Activated T-cell treated with anti-CD3 and anti-CD28 coated beads, Interleukin-2, amount 50 U/mL, for 48 hours (primary cell): ENCODE measurements at regions not wholly inside any gene's neighbourhood (a gene's known extent, or its start where the extent isn't known, plus 50 kb on each side); places are given as distances from the start of the nearest gene placed in this dataset.

Experiments
- DNase-seq, 2 experiments: peaks; one replicate each; pipeline ENCODE4 v3.0.0-alpha.2; 2020

- no peak for DNase-seq
Measured at GRCh38 chr11:10358696-10359095, 53.8 kb downstream of the ADM start.

GRCh38 chr11:10359171-10359570 lies 54.3 kb downstream of the ADM start:
- DNase-seq = no peak

- DNase-seq = no peak
Measured at GRCh38 chr11:10360835-10361234, 56.0 kb downstream of the ADM start.

- no peak for DNase-seq
Measured at GRCh38 chr11:10365045-10365444, 60.2 kb downstream of the ADM start.

GRCh38 chr11:10366568-10367331 lies 61.9 kb downstream of the ADM start:
- DNase-seq = peak; percentile 77 to 79

- DNase-seq = no peak
Measured at GRCh38 chr11:10371926-10372641, 67.2 kb downstream of the ADM start.

GRCh38 chr11:10373340-10373739 lies 68.5 kb downstream of the ADM start:
- no peak for DNase-seq

GRCh38 chr11:10373929-10374328 lies 69.1 kb downstream of the ADM start:
- no peak for DNase-seq

- DNase-seq = no peak
Measured at GRCh38 chr11:10374386-10374785, 69.5 kb downstream of the ADM start.

GRCh38 chr11:10375280-10375971 lies 70.6 kb downstream of the ADM start:
- DNase-seq = no peak

- DNase-seq = no peak
Measured at GRCh38 chr11:10376061-10376460, 71.2 kb downstream of the ADM start.

- no peak for DNase-seq
Measured at GRCh38 chr11:10377183-10377582, 72.3 kb downstream of the ADM start.

- DNase-seq = no peak
Measured at GRCh38 chr11:10378362-10378761, 73.5 kb downstream of the ADM start.

- no peak for DNase-seq
Measured at GRCh38 chr11:10379022-10379421, 74.1 kb downstream of the ADM start.

GRCh38 chr11:10379426-10379825 lies 74.6 kb downstream of the ADM start:
- DNase-seq = no peak

GRCh38 chr11:10379871-10380568 lies 75.0 kb upstream of the AMPD3 start:
- DNase-seq = no peak

- no peak for DNase-seq
Measured at GRCh38 chr11:10380921-10381320, 74.1 kb upstream of the AMPD3 start.

- DNase-seq = no peak
Measured at GRCh38 chr11:10381736-10382135, 73.3 kb upstream of the AMPD3 start.

GRCh38 chr11:10382518-10382917 lies 72.5 kb upstream of the AMPD3 start:
- peak; percentile 36 for DNase-seq

- DNase-seq = no peak
Measured at GRCh38 chr11:10385696-10386095, 69.4 kb upstream of the AMPD3 start.

- no peak for DNase-seq
Measured at GRCh38 chr11:10386361-10386760, 68.7 kb upstream of the AMPD3 start.

GRCh38 chr11:10386861-10387205 lies 68.2 kb upstream of the AMPD3 start:
- DNase-seq = peak in 1 of 2 experiments; percentile 4
